GM23338 (cell line): ENCODE measurements at regions not wholly inside any gene's neighbourhood (a gene's known extent, or its start where the extent isn't known, plus 50 kb on each side); places are given as distances from the start of the nearest gene placed in this dataset.

Experiments
- ATAC-seq: fragments of 200-7000 bp; cut with Tn5 transposase; 3 replicates; pipeline ENCODE4 v1.9.1; 2020
- DNase-seq: peaks from one replicate; pipeline ENCODE4 v3.0.0-alpha.2; 2015; ENCODE audit warnings: low spot score
- H2AFZ ChIP-seq: fragments of 200-600 bp; sonication (generic); 2 replicates; pipeline ENCODE4 v1.8.0; 2016; ENCODE audit warnings: antibody characterized with exemption, mild to moderate bottlenecking, moderate library complexity
- H3F3A ChIP-seq: fragments of 200-600 bp; sonication (generic); replicated peaks from 2 replicates; pipeline ENCODE4 v1.8.0; 2017; ENCODE audit warnings: antibody characterized with exemption, mixed run types, low read depth
- H3K27ac ChIP-seq: fragments of 200-600 bp; sonication (generic); 2 replicates; pipeline ENCODE4 v1.6.1; 2016; ENCODE audit warnings: low read depth
- H3K27me3 ChIP-seq: fragments of 200-600 bp; sonication (generic); 2 replicates; pipeline ENCODE4 v1.8.0; 2016; ENCODE audit warnings: mild to moderate bottlenecking, mixed run types, moderate library complexity; ENCODE audit not compliant: insufficient read depth
- H3K36me3 ChIP-seq: fragments of 200-600 bp; sonication (generic); 2 replicates; pipeline ENCODE4 v1.8.0; 2016; ENCODE audit warnings: mild to moderate bottlenecking; ENCODE audit not compliant: insufficient read depth
- H3K4me1 ChIP-seq: fragments of 200-600 bp; sonication (generic); 2 replicates; pipeline ENCODE4 v1.8.0; 2016; ENCODE audit warnings: mild to moderate bottlenecking, moderate library complexity; ENCODE audit not compliant: insufficient read depth
- H3K4me2 ChIP-seq: fragments of 200-600 bp; sonication (generic); 2 replicates; pipeline ENCODE4 v1.7.1; 2017; ENCODE audit warnings: mixed run types
- H3K4me3 ChIP-seq: fragments of 200-600 bp; sonication (generic); 2 replicates; pipeline ENCODE4 v1.6.1; 2016; ENCODE audit warnings: mixed run types
- H3K79me2 ChIP-seq: fragments of 200-600 bp; sonication (generic); replicated peaks from 2 replicates; pipeline ENCODE4 v1.8.0; 2017; ENCODE audit warnings: mild to moderate bottlenecking; ENCODE audit not compliant: insufficient read depth
- H3K9me2 ChIP-seq: fragments of 200-600 bp; sonication (generic); 2 replicates; pipeline ENCODE4 v1.8.0; 2017; ENCODE audit not compliant: insufficient read depth
- H4K20me1 ChIP-seq: fragments of 200-600 bp; sonication (generic); replicated peaks from 2 replicates; pipeline ENCODE4 v1.8.0; 2017; ENCODE audit warnings: mild to moderate bottlenecking; ENCODE audit not compliant: insufficient read depth
- H3K27ac Mint-ChIP-seq: 2 replicates; pipeline ENCODE4 v1.8.0; 2020; ENCODE audit warnings: inconsistent platforms, mild to moderate bottlenecking, moderate library complexity, mixed read lengths
- H3K27me3 Mint-ChIP-seq: 3 replicates; pipeline ENCODE4 v1.8.0; 2022; ENCODE audit warnings: low read depth, mild to moderate bottlenecking, moderate library complexity, mixed read lengths, inconsistent platforms; ENCODE audit not compliant: insufficient read depth, poor library complexity
- H3K36me3 Mint-ChIP-seq: 3 replicates; pipeline ENCODE4 v1.8.0; 2021; ENCODE audit warnings: low read depth, mild to moderate bottlenecking, inconsistent platforms, moderate library complexity, mixed read lengths
- H3K4me1 Mint-ChIP-seq: 3 replicates; pipeline ENCODE4 v1.8.0; 2020; ENCODE audit warnings: mild to moderate bottlenecking, inconsistent platforms, mixed read lengths
- H3K4me3 Mint-ChIP-seq: 3 replicates; pipeline ENCODE4 v1.8.0; 2021; ENCODE audit warnings: moderate library complexity, mild to moderate bottlenecking, inconsistent platforms, mixed read lengths
- H3K9me3 Mint-ChIP-seq: 3 replicates; pipeline ENCODE4 v1.8.0; 2020; ENCODE audit warnings: moderate library complexity, mild to moderate bottlenecking, inconsistent platforms, mixed read lengths
- CREB1 ChIP-seq: fragments of 250-450 bp; sonication (Bioruptor Pico); IDR thresholded peaks from 2 replicates; pipeline ENCODE4 v1.5.0; 2020; ENCODE audit warnings: low read depth, mild to moderate bottlenecking, moderate library complexity
- JUNB ChIP-seq: IDR thresholded peaks from one replicate; pipeline ENCODE4 v1.6.1; 2016; ENCODE audit warnings: antibody characterized with exemption; ENCODE audit not compliant: unreplicated experiment
- NANOG ChIP-seq: IDR thresholded peaks from 2 replicates; pipeline ENCODE4 v1.6.1; 2016; ENCODE audit warnings: antibody characterized with exemption, borderline replicate concordance
- POLR2AphosphoS5 ChIP-seq: IDR thresholded peaks from 2 replicates; pipeline ENCODE4 v1.6.1; 2016; ENCODE audit warnings: antibody characterized with exemption, low read depth
- STAT1 ChIP-seq: IDR thresholded peaks from one replicate; pipeline ENCODE4 v1.6.1; 2016; ENCODE audit warnings: antibody characterized with exemption; ENCODE audit not compliant: unreplicated experiment
- ZNF114 ChIP-seq: fragments of 250-450 bp; sonication (Bioruptor Pico); IDR thresholded peaks from 2 replicates; pipeline ENCODE4 v1.5.0; 2020; ENCODE audit warnings: mild to moderate bottlenecking, moderate library complexity
- ZNF331 ChIP-seq: fragments of 250-450 bp; sonication (Bioruptor Pico); IDR thresholded peaks from 2 replicates; pipeline ENCODE4 v1.5.0; 2020; ENCODE audit warnings: low read depth, mild to moderate bottlenecking, moderate library complexity
- TF ChIP-seq, protein P1 (sequence below), 2 experiments: fragments of 200-600 bp in 1 of 2; sonication (generic) in 1 of 2; conservative IDR thresholded peaks; 2 replicates each; pipeline versions ENCODE4 v1.5.1 to v1.6.1; 2016 to 2017; ENCODE audit warnings: antibody characterized with exemption in 2 of 2, low read depth in 2 of 2, mild to moderate bottlenecking in 2 of 2, moderate library complexity in 1 of 2
- TF ChIP-seq, protein P2 (sequence below): fragments of 250-450 bp; sonication (Bioruptor Pico); IDR thresholded peaks from 2 replicates; pipeline ENCODE4 v1.5.0; 2020; ENCODE audit warnings: mild to moderate bottlenecking, moderate library complexity
- TF ChIP-seq, protein P3 (sequence below): IDR thresholded peaks from 2 replicates; pipeline ENCODE4 v1.6.1; 2016; ENCODE audit warnings: antibody characterized with exemption
- TF ChIP-seq, protein P4 (sequence below): IDR thresholded peaks from one replicate; pipeline ENCODE4 v1.6.1; 2018; ENCODE audit warnings: antibody characterized with exemption; ENCODE audit not compliant: unreplicated experiment

DNA sequence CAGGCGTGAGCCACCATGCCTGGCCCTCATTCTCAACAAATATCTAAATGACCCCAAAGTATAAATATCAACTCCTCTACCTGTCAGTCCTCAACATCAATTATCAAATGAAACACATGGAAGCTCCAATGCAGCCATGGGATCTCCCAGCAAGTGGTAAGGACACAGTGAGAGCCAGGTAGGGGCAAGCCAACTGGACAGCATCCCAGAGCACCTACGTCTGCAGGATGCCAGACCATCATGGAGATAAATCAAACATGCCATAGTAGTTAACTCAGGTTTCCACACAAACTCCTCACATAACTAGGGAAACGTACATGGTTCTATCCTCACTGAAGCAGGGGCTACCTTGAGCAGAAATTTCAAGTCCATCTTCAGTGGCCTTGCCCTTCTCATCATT lies 159.9 kb upstream of the MED14 start:
- Histone ChIP-seq H3K36me3 (no peaks in the 10 kb centered on the region), H3K27ac (no peak overlapping the region), H3K27me3 (no peaks in the 10 kb centered on the region), H2AFZ (no peak overlapping the region), H3K4me3 (no peak overlapping the region), H3K4me1 (no peaks in the 10 kb centered on the region; the same call in 1 of the 2 replicates), H3F3A (no peaks in the 10 kb centered on the region), H3K9me2 (no peaks in the 10 kb centered on the region), H3K4me2 (no peak overlapping the region), H3K79me2 (no peaks in the 10 kb centered on the region), H4K20me1 (no peaks in the 10 kb centered on the region)
- Mint-ChIP-seq H3K4me3 (no peak overlapping the region), H3K36me3 (peaks cover 13% of the 10 kb centered on the region; the same call in 1 of the 3 replicates), H3K27ac (no peak overlapping the region), H3K4me1 (peaks cover 12% of the 10 kb centered on the region; the same call in 2 of the 3 replicates), H3K9me3 (peaks cover 16% of the 10 kb centered on the region; the same call in 2 of the 3 replicates), H3K27me3 (no peaks in the 10 kb centered on the region)
- ATAC-seq: no peak
- DNase-seq: no peak
- TF ChIP-seq POLR2AphosphoS5 (no peak), CREB1 (CRISPR knock-in tag) (no peak), NANOG (no peak), ZNF331 (no peak), JUNB (no peak), STAT1 (no peak), ZNF114 (CRISPR knock-in tag) (no peak)
- TF ChIP-seq, protein P1, sequence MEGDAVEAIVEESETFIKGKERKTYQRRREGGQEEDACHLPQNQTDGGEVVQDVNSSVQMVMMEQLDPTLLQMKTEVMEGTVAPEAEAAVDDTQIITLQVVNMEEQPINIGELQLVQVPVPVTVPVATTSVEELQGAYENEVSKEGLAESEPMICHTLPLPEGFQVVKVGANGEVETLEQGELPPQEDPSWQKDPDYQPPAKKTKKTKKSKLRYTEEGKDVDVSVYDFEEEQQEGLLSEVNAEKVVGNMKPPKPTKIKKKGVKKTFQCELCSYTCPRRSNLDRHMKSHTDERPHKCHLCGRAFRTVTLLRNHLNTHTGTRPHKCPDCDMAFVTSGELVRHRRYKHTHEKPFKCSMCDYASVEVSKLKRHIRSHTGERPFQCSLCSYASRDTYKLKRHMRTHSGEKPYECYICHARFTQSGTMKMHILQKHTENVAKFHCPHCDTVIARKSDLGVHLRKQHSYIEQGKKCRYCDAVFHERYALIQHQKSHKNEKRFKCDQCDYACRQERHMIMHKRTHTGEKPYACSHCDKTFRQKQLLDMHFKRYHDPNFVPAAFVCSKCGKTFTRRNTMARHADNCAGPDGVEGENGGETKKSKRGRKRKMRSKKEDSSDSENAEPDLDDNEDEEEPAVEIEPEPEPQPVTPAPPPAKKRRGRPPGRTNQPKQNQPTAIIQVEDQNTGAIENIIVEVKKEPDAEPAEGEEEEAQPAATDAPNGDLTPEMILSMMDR (conservative IDR thresholded peaks at IDR 0.05; ENCODE audit: low read depth in 2 of 2): no peak
- TF ChIP-seq, protein P2, sequence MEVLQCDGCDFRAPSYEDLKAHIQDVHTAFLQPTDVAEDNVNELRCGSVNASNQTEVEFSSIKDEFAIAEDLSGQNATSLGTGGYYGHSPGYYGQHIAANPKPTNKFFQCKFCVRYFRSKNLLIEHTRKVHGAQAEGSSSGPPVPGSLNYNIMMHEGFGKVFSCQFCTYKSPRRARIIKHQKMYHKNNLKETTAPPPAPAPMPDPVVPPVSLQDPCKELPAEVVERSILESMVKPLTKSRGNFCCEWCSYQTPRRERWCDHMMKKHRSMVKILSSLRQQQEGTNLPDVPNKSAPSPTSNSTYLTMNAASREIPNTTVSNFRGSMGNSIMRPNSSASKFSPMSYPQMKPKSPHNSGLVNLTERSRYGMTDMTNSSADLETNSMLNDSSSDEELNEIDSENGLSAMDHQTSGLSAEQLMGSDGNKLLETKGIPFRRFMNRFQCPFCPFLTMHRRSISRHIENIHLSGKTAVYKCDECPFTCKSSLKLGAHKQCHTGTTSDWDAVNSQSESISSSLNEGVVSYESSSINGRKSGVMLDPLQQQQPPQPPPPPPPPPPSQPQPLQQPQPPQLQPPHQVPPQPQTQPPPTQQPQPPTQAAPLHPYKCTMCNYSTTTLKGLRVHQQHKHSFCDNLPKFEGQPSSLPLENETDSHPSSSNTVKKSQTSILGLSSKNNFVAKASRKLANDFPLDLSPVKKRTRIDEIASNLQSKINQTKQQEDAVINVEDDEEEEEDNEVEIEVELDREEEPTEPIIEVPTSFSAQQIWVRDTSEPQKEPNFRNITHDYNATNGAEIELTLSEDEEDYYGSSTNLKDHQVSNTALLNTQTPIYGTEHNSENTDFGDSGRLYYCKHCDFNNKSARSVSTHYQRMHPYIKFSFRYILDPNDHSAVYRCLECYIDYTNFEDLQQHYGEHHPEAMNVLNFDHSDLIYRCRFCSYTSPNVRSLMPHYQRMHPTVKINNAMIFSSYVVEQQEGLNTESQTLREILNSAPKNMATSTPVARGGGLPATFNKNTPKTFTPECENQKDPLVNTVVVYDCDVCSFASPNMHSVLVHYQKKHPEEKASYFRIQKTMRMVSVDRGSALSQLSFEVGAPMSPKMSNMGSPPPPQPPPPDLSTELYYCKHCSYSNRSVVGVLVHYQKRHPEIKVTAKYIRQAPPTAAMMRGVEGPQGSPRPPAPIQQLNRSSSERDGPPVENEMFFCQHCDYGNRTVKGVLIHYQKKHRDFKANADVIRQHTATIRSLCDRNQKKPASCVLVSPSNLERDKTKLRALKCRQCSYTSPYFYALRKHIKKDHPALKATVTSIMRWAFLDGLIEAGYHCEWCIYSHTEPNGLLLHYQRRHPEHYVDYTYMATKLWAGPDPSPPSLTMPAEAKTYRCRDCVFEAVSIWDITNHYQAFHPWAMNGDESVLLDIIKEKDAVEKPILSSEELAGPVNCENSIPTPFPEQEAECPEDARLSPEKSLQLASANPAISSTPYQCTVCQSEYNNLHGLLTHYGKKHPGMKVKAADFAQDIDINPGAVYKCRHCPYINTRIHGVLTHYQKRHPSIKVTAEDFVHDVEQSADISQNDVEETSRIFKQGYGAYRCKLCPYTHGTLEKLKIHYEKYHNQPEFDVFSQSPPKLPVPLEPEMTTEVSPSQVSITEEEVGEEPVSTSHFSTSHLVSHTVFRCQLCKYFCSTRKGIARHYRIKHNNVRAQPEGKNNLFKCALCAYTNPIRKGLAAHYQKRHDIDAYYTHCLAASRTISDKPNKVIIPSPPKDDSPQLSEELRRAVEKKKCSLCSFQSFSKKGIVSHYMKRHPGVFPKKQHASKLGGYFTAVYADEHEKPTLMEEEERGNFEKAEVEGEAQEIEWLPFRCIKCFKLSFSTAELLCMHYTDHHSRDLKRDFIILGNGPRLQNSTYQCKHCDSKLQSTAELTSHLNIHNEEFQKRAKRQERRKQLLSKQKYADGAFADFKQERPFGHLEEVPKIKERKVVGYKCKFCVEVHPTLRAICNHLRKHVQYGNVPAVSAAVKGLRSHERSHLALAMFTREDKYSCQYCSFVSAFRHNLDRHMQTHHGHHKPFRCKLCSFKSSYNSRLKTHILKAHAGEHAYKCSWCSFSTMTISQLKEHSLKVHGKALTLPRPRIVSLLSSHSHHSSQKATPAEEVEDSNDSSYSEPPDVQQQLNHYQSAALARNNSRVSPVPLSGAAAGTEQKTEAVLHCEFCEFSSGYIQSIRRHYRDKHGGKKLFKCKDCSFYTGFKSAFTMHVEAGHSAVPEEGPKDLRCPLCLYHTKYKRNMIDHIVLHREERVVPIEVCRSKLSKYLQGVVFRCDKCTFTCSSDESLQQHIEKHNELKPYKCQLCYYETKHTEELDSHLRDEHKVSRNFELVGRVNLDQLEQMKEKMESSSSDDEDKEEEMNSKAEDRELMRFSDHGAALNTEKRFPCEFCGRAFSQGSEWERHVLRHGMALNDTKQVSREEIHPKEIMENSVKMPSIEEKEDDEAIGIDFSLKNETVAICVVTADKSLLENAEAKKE (CRISPR knock-in tag): no peak
- TF ChIP-seq, protein P3, sequence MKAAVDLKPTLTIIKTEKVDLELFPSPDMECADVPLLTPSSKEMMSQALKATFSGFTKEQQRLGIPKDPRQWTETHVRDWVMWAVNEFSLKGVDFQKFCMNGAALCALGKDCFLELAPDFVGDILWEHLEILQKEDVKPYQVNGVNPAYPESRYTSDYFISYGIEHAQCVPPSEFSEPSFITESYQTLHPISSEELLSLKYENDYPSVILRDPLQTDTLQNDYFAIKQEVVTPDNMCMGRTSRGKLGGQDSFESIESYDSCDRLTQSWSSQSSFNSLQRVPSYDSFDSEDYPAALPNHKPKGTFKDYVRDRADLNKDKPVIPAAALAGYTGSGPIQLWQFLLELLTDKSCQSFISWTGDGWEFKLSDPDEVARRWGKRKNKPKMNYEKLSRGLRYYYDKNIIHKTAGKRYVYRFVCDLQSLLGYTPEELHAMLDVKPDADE: no peak
- TF ChIP-seq, protein P4, sequence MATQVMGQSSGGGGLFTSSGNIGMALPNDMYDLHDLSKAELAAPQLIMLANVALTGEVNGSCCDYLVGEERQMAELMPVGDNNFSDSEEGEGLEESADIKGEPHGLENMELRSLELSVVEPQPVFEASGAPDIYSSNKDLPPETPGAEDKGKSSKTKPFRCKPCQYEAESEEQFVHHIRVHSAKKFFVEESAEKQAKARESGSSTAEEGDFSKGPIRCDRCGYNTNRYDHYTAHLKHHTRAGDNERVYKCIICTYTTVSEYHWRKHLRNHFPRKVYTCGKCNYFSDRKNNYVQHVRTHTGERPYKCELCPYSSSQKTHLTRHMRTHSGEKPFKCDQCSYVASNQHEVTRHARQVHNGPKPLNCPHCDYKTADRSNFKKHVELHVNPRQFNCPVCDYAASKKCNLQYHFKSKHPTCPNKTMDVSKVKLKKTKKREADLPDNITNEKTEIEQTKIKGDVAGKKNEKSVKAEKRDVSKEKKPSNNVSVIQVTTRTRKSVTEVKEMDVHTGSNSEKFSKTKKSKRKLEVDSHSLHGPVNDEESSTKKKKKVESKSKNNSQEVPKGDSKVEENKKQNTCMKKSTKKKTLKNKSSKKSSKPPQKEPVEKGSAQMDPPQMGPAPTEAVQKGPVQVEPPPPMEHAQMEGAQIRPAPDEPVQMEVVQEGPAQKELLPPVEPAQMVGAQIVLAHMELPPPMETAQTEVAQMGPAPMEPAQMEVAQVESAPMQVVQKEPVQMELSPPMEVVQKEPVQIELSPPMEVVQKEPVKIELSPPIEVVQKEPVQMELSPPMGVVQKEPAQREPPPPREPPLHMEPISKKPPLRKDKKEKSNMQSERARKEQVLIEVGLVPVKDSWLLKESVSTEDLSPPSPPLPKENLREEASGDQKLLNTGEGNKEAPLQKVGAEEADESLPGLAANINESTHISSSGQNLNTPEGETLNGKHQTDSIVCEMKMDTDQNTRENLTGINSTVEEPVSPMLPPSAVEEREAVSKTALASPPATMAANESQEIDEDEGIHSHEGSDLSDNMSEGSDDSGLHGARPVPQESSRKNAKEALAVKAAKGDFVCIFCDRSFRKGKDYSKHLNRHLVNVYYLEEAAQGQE: no peak
